G401.6 (cell line): ENCODE measurements at regions not wholly inside any gene's neighbourhood (a gene's known extent, or its start where the extent isn't known, plus 50 kb on each side); places are given as distances from the start of the nearest gene placed in this dataset.

Source experiments
- FAIRE-seq: peaks from 2 replicates; lab custom pipeline; 2012; peaks lifted over from hg19 to GRCh38; lab: Jason Lieb, UNC

- no peak for FAIRE-seq
Observed at GRCh38 chr15:62547584-62547983, 382.5 kb upstream of the C2CD4B start.

GRCh38 chr15:62549345-62549970 lies 384.4 kb upstream of the C2CD4B start:
- peak; percentile 28 for FAIRE-seq

- no peak for FAIRE-seq
Observed at GRCh38 chr15:62550106-62550505, 385.0 kb upstream of the C2CD4B start.

GRCh38 chr15:62552444-62552843 lies 387.4 kb upstream of the C2CD4B start:
- no peak for FAIRE-seq

- FAIRE-seq: no peak
Observed at GRCh38 chr15:62553911-62554563, 389.0 kb upstream of the C2CD4B start.

- no peak for FAIRE-seq
Observed at GRCh38 chr15:62558640-62559380, 393.7 kb upstream of the C2CD4B start.

- no peak for FAIRE-seq
Observed at GRCh38 chr15:62559381-62559733, 394.3 kb upstream of the C2CD4B start.

GRCh38 chr15:62561059-62561519 lies 396.0 kb upstream of the C2CD4B start:
- FAIRE-seq: no peak

GRCh38 chr15:62561571-62561970 lies 396.5 kb upstream of the C2CD4B start:
- FAIRE-seq: no peak

- no peak for FAIRE-seq
Observed at GRCh38 chr15:62564886-62565633, 400.0 kb upstream of the C2CD4B start.

GRCh38 chr15:62565634-62566026 lies 400.5 kb upstream of the C2CD4B start:
- no peak for FAIRE-seq

- no peak for FAIRE-seq
Observed at GRCh38 chr15:62566248-62566647, 401.2 kb upstream of the C2CD4B start.

GRCh38 chr15:62567501-62567900 lies 402.4 kb upstream of the C2CD4B start:
- FAIRE-seq: no peak

- FAIRE-seq: no peak
Observed at GRCh38 chr15:62568004-62568403, 402.9 kb upstream of the C2CD4B start.

- FAIRE-seq: no peak
Observed at GRCh38 chr15:62568702-62569101, 403.6 kb upstream of the C2CD4B start.

- FAIRE-seq: no peak
Observed at GRCh38 chr15:62569460-62570404, 404.6 kb upstream of the C2CD4B start.

GRCh38 chr15:62570405-62570783 lies 405.3 kb upstream of the C2CD4B start:
- FAIRE-seq: no peak

GRCh38 chr15:62571072-62571471 lies 406.0 kb upstream of the C2CD4B start:
- FAIRE-seq: no peak

GRCh38 chr15:62572797-62573196 lies 407.7 kb upstream of the C2CD4B start:
- FAIRE-seq: no peak

GRCh38 chr15:62573876-62574275 lies 408.8 kb upstream of the C2CD4B start:
- no peak for FAIRE-seq

- FAIRE-seq: no peak
Observed at GRCh38 chr15:62578546-62578945, 413.5 kb upstream of the C2CD4B start.

GRCh38 chr15:62578960-62579359 lies 413.9 kb upstream of the C2CD4B start:
- FAIRE-seq: no peak
